GM21447 (cell line): ENCODE measurements at regions not wholly inside any gene's neighbourhood (a gene's known extent, or its start where the extent isn't known, plus 50 kb on each side); places are given as distances from the start of the nearest gene placed in this dataset.

Experiments used
- ATAC-seq: cut with Tn5 transposase; IDR thresholded peaks from one replicate; pipeline ENCODE4 v1.9.1; 2021; ENCODE audit not compliant: unreplicated experiment

DNA sequence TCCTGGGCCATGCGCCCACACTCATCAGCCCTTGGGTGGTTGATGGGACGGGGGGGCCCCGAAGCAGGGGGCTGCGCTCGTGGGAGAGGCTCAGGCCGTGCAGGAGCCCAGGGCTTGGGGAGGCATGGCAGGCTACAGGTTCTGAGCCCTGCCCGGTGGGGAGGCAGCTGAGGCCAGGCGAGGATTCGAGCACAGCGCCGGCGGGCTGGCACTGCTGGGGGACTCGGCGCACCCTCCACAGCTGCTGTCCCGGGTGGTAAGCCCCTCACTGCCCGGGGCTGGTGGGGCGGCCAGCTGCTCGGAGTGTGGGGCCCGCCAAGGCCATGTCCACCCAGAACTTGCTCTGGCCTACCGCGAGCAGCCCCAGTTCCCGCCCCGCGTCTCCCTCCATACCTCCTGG, 295.8 kb upstream of the SEL1L start:
- no peak for ATAC-seq

DNA sequence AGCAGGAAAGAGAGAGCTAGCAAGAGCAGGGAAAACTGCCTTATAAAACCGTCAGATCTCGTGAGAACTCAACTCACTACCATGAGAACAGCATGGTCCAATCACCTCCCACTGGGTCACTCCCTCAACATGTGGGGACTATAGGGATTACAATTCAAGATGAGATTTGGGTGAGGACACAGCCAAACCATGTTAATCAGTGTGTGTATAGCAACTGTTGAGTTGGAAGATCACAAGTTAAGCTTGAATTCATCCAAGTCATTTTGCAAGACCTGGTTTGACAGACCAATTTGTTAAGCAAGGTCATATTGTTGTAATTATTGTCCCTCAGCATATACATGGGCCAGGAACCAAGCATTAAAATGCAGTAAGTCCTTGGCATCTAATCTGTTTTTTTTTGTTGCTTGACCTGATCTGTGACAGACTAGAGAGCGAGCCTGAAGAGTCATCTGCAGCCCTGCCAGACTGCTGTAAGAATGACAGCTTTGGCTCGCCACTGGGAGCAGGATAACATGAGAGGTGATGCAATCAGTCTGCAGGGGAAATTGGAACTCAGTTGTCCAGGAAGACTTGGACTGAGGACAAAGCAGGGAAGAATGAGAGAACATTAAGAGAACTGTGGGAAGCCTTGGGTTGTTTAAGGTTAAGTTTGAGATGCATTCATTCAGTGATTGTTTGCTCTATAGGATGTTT, 297.6 kb upstream of the SEL1L start:
- ATAC-seq = no peak

DNA sequence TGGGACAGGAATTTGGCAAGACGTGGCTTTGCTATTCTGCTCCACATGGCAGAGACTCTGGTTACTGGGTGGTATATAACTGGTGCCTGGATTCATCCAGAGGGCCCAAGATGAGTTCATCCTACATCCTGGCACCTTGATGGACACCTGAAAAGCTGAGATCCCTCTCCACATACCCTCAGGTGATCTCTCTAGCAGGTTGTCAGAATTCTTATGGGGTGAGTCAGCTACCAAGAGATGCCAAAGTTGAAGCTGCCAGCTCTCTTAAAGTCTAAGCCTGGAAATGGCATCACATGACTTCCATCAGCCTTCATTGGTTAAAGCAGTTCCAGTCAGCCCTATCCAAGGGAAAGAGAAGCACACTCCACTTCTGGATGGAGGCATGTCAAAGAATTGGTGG, 300.7 kb upstream of the SEL1L start:
- ATAC-seq = no peak

DNA sequence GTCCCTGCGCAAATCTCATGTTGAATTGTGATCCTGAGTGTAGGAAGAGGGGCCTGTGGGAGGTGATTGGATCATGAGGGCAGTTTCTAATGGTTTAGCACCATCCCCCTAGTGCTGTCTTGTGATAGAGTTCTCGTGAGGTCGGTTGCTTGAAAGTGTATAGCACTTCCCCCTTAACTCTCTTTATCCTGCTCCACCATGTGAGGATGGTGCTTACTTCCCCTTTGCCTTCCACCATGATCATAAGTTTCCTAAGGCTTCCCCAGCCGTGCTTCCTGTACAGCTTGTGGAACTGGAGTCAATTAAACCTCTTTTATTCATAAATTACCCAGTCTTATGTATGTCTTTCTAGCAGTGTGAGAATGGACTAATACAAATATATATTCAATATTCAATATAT, 303.7 kb upstream of the SEL1L start:
- ATAC-seq = no peak

DNA sequence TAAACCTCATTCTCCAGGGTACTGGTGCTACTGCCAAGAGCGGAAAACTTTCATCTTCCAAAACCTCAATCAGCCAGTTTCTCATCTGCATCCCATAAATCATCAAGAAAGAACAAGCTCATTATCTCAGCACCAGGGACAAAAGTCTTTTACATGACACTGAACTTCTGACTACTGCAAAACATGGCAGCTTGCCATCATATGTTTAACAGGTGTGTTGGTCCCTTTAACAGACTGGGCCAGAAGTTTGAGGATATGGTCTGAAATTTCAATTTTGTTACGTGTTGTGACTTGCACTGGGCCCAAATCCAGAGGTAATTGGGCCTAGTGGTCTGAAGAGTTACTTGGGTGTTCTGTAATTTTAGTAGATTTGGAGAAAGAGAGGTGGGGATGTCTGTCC, 305.4 kb upstream of the SEL1L start:
- no peak for ATAC-seq

DNA sequence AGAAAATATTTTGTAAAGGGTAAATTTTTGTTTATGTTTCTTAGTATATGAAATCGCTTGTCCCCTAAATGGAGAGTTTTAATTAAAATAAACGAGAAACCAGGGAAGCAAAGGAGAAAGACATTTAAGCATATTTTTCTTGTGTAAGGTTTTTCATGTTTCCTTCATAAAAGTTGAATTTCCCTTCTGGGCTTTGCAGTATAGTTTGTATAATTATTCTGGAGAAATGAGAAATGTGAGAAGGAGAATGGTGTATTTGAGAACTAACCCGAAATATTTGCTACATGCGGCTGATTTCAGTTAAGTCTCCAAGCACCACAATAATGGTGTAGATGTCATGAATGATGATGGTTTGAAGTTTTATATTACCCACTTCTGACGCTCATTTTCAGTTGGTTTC, 307.7 kb upstream of the SEL1L start:
- ATAC-seq = no peak

DNA sequence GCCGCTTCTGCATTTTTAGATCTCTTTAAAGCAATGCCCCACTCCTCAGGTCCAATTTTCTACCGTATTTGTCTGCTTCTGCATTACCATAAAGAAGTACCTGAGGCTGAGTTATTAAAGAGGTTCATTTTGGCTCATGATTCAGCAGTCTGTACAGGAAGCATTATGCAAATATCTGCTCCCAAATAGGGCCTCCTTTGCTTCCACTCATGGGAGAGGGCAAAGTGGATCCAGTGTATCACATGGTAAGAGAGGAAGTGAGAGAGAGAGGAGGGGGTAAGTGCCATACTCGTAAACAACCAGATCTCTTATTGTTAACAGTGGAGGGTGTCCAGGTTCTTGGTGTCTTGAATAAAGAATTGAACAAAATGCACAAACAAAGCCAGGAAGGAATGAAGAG, 316.1 kb upstream of the SEL1L start:
- no peak for ATAC-seq

DNA sequence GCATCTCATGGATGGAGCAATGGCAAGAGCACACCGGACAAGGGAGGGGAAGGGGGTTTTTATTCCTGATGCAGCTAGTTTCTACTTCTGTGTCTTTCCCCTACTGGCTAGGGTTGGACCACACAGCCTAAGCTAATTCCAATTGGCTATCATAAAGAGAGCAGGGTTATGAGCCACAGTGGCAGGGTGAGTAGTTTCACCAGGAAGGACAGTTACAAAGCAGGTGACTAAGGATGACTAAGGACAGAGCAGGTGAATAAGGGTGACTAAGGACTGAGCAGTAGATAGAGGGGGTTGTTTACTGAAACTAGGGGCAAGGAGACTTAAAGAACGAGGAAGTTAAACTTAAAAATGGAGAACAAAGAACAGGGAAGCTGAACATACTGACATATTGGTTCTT, 321.4 kb upstream of the SEL1L start:
- no peak for ATAC-seq

DNA sequence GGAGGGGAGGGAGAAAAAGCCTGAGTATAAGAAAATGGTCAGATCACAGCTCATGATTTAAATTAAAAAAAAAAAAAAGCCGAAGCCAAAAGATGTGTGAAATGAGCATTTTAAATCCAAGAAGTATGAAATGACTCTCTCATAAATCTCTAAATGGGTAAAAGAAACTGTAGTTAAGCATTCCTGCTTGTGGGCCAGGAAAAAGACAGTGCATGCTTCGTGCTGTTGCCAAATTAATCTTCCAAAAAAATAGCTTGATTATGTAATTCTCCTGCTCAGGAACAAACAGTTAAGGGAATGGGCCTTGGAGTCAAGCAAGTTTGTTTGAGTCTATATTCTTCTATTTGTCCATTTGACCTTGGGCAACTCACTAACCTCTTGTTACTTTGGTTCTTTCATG, 325.4 kb upstream of the SEL1L start:
- ATAC-seq = no peak

DNA sequence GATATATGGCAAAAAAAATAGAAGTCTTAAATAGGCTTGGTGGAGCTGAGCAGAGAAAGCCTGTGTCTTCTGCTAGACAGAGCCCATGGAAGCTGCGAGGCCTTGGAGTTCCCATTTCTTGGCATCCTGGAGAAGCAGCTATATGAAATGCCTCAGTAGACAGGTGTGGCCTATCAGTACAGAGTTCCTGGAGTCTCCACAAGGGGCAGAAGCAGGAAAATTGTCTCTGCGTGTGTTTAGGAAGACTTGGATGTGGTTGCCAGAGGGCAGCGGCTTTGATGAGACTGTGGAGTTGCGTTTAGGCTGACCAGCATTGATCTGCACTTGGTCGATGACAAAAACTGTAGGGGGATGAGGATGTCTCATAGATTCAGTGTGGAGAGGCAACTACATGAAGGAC, 334.5 kb upstream of the SEL1L start:
- ATAC-seq = no peak

DNA sequence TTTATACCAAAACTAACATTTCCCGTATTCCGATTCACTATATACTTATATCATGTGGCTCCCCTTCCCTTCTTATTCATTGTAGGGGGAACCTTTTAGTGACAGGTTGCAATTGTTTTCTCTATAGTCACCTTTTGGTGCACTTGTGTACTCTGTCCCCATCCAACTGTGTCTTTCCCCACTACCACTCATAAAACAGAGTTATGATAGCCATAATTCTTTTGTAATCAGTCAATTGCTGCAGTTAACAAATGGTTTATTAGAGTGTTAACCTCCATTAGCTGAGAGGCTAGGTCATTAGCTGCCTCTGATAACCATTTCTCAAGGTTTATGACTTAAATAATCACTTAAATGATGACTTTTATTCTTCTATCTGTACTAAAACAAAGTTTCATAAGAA, 338.1 kb upstream of the SEL1L start:
- no peak for ATAC-seq

DNA sequence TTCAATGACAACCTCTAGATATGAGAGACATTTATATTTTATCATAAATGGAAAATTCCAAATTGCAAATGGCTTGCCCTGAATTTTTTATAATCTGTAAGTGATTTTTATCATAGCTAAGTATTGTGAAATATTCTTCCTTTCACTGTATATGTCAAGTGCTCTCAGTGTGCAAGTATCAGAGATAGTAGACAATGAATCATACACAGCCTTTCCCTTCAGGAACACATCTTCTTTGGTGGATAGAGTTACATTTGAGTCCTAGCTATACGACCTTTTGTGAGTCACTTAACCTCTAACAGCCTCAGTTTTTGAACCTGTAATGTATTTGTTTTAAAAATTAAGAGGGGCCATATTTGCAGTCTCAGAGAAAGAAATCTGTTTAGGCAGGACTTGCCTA, 350.7 kb upstream of the SEL1L start:
- no peak for ATAC-seq

DNA sequence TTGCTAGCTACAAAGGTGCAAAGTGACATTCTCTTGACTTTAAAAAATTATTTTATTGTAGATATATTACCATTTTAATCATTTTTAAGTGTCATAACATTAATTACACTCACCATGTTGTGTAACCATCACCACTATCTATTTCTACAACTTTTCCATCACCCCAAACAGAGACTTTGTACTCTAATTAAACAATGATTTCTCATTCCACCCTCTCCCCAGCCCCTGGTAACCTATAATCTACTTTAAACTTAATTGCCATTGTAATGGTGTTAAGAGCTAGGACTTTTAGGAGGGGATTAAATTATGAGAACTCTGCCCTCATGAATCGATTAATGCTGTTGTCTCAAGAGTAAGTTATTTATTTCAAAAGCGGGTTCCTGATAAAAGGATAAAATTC, 352.9 kb upstream of the SEL1L start:
- ATAC-seq = no peak

DNA sequence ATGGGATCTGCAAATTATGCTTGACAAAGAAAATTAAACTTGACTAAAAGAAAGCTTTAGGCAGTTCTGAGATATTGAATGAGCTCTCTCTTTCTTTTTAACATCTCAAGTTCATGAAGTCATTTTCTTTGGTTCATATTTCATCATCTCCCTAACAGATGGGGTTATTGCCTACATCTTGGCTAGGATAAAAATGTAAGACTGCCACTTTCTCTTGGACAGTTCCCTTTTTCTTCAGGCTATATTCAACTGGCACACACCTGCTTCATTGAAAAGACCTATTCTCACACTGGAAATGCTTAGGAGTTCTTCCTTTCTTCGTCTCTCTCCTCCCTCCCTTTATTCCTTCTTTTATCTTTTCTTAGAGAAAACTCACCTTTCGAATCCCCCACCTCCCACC, 355.9 kb upstream of the SEL1L start:
- ATAC-seq = no peak

DNA sequence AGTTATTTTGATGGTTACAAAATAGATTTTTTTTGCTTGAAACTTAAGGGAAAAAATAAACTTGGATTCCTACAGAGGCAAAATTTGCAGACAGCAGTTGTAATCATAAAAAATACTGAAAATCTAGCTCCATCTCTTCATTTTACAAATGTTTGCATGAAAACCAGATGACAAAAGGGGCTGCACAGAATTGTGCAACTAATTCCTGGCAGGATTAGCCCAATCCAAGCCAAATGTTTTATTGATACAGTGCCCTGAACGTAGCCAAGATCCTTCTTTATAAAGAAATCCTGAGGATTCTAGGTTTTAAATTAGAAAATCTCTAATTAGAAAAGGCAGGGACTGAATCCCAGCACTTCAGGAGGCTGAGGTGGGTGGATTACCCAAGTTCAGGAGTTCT, 356.4 kb upstream of the SEL1L start:
- no peak for ATAC-seq

DNA sequence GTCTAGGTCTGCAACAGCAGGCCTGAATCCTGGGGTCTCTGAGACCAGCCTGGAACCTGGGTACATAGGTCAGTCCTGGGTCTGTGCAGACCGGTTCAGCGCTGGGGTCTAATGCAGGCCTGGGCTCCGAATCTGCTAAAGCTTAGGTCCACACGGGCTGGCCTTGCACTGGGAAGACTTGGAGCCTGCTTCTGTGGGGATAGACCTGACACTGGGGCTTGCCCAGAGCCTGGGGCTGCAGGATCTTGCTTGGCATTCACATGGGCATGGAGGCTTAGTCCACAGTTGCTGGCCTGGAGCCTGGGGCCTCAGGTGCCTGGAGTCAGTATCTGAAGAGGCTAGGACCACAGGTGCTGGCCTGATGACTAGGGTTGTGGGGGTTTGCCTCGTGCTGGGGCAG, 369.8 kb upstream of the SEL1L start:
- no peak for ATAC-seq

DNA sequence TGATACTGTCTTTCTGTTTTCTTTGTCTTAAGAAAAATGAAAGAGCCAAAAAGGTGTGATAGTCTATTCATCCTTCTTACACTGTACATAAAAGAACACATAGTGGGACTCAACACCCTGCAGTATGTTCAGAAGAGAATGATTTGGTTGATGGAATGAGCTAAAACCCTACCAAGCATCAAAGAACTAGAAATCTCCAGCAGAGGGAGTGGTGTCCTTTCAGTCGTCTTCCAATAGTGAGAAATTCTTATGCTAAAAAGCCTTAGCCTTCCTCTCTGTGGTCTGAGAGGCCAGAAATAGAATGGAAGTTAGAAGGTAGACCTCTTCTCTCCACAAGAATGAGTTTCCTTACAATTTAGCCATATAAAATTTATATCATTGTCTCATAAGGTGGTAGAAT, 393.4 kb upstream of the SEL1L start:
- ATAC-seq = no peak

DNA sequence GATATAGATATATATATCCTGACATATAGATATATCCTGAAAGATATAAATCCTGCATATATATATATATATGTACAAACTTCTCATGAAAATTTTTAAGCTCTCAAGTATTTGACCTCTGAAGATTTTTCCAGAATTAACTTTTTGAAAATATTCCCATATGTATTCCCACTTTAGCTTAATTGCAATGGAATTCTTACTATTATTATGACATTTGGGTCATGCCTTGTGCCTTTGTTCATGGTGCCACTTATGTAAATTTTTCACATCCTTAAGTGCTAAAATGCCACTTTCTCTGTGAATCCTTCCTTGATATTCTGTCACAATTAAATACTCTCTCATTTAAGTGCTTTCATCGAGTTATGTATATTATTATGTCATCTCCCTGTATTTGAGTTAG, 398.2 kb upstream of the SEL1L start:
- no peak for ATAC-seq

DNA sequence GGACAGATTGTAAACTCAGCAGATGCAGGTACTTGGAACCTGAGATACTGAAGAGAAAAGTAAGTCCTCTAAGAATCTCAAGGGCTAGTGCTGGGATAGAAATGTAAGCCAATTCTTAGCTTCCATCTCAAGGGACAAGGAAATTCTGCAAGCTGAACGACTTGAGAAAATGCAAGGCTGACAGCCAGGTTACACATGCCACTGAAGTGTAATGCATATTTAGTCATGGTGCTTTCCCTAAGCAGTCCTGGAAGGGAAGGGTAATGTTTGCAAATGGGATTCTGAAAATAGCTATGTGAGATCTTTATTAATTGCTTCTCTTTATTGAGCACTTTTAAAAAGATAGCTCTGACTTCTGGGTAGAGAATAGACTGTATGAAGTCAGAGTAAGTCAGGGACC, 402.7 kb upstream of the SEL1L start:
- no peak for ATAC-seq

DNA sequence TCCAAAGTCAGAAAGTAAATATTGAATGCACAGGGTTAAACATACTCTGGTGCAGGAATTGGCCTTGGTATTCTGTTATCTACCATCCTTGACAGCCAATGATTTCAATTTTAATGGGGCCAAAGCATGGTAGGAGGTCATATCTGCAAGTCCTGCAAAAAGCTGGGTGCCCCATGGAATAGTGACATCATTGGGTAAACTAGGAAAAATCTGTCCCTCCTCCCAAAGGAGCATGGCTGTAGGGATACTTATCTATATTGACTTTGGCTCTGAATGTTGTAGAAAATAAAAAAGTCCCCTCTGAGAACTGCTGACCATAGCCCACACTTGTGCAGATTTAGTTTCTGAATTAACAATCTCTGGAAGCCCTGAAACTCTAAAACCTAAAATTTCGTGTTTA, 403.2 kb upstream of the SEL1L start:
- no peak for ATAC-seq

DNA sequence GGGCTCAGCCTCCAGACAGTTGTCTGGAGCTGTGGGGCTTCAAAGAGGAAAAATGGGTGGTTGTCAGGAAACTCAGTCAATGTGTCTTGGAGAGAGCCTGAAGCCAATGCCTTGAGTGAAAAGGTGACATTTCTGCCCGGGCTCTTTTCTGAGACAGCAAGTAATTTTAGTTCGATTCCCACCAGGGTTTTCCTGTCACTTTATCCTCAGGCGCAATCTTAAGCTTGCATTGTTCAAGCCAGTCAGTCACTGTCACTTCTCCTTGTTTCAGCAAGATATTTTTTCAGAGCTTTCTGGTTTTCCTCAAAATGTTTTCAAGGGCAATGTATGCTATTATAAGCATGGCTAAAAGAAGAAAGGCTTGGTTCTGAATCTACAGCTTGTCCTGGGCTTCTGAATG, 404.7 kb upstream of the SEL1L start:
- ATAC-seq = no peak

DNA sequence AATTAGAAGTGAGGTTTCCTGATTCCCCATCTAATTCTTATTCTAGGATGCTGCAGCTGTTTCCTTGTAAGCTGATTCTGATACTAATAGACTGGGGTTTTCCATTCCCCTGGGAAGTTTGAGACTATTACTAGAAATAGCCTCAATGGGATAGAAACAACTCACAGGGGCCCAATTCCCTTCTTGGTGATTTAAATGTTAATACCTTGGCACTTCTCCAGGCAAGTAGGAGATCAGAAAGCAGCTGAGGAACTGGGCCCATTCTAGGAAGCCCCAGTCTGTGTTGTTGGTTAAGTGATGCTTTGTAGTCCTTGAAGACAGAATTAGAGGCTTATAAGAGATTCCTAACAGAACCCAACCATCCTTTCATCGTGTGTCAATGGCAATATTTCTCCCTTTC, 407.0 kb upstream of the SEL1L start:
- no peak for ATAC-seq

DNA sequence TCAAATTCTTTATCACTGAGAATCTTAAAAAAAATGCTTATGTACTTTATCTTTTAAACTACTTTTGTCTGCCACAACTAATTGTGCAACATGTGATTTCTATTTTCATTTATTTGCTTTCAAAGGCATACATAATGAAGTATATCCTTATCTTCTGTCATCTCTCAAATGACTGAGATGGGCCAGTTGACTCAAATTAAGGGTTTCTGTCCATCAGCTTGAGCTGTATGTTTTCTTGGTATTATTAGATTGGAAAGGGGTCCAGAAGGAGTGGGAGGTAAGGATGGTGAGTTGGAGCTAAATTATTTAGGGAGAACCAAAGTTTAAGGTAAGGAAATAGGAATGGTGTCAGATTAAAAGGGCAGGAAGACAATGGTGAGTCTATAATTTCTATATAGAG, 408.4 kb upstream of the SEL1L start:
- ATAC-seq = no peak

DNA sequence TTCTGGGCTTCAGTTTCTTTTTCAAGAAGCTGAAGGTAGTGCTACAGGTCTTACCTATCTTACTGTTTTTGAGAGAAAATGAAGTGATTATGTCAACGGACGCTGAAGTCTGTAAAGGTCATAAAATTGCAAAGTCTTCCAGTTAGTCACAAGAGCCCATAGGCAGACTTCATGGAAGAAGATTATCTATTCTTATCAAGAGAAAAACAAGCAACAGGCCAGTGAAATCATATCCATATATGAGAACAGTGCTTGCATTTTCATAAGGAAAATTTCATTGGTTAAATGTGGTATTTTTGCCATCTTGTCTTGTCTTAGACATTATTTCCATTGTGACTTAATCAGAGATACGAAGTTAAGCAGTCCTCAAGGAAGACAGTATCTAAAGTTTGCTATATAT, 412.7 kb upstream of the SEL1L start:
- ATAC-seq = no peak
